Natural killer cell treated with Interleukin-12 subunit alpha and Interleukin-12 subunit beta and Interleukin-15 and Interleukin-18, amount 100 ng/mL, for 72 hours (primary cell): ENCODE measurements at regions not wholly inside any gene's neighbourhood (a gene's known extent, or its start where the extent isn't known, plus 50 kb on each side); places are given as distances from the start of the nearest gene placed in this dataset.

ENCODE experiments used
- ATAC-seq, 2 donors: fragments of 150-1000 bp; cut with Tn5 transposase in 1 of 2; sonication (Bioruptor Pico), chemical (Tn5 transposase) in 1 of 2; 2 replicates each; pipeline ENCODE4 v1.10.0; 2021
- DNase-seq: peaks from one replicate; pipeline ENCODE4 v3.0.0; 2022; ENCODE audit warnings: low spot score
- H3K27ac Mint-ChIP-seq, 2 donors: 1 replicate in 1 of 2; 2 replicates in 1 of 2; pipeline ENCODE4 v1.8.0; 2022; ENCODE audit warnings: mixed read lengths in 2 of 2, mild to moderate bottlenecking in 1 of 2, moderate library complexity in 1 of 2
- H3K27me3 Mint-ChIP-seq, 2 donors: 1 replicate in 1 of 2; 2 replicates in 1 of 2; pipeline ENCODE4 v1.8.0; 2022; ENCODE audit warnings: mixed read lengths in 2 of 2
- H3K36me3 Mint-ChIP-seq: one replicate; pipeline ENCODE4 v1.8.0; 2022; ENCODE audit warnings: mixed read lengths
- H3K4me1 Mint-ChIP-seq, 2 donors: 1 replicate in 1 of 2; 2 replicates in 1 of 2; pipeline ENCODE4 v1.8.0; 2022; ENCODE audit warnings: low read depth in 2 of 2, mixed read lengths in 2 of 2, mild to moderate bottlenecking in 1 of 2
- H3K4me3 Mint-ChIP-seq: one replicate; pipeline ENCODE4 v1.8.0; 2022; ENCODE audit warnings: mixed read lengths
- H3K9me3 Mint-ChIP-seq: 2 replicates; pipeline ENCODE4 v1.8.0; 2022; ENCODE audit warnings: mixed read lengths

GRCh38 chr16:65843941-65844340 lies 522.5 kb upstream of the CDH5 start:
- DNase-seq (no peak), ATAC-seq (no peak)
- peaks cover 8 to 30% of the 10 kb centered on the region in 2 donors for H3K27me3 Mint-ChIP-seq
- H3K27ac Mint-ChIP-seq = no peak overlapping the region
- no peak overlapping the region for H3K4me3 Mint-ChIP-seq
- H3K36me3 Mint-ChIP-seq = no peaks in the 10 kb centered on the region
- no peaks in the 10 kb centered on the region for H3K9me3 Mint-ChIP-seq
- H3K4me1 Mint-ChIP-seq = no peaks in the 10 kb centered on the region

GRCh38 chr16:65842067-65842466 lies 524.4 kb upstream of the CDH5 start:
- H3K9me3 Mint-ChIP-seq = no peaks in the 10 kb centered on the region
- no peaks in the 10 kb centered on the region for H3K4me1 Mint-ChIP-seq
- ATAC-seq (no peak), DNase-seq (no peak)
- no peak overlapping the region for H3K27ac Mint-ChIP-seq
- no peak overlapping the region for H3K4me3 Mint-ChIP-seq
- peaks cover 6 to 16% of the 10 kb centered on the region in 2 donors for H3K27me3 Mint-ChIP-seq
- no peaks in the 10 kb centered on the region for H3K36me3 Mint-ChIP-seq

GRCh38 chr16:65838001-65838400 lies 528.5 kb upstream of the CDH5 start:
- no peak overlapping the region for H3K4me3 Mint-ChIP-seq
- ATAC-seq (peak in 1 of 2 donors; percentile 52), DNase-seq (no peak)
- no peaks in the 10 kb centered on the region for H3K36me3 Mint-ChIP-seq
- no peak overlapping the region for H3K27ac Mint-ChIP-seq
- H3K9me3 Mint-ChIP-seq = no peaks in the 10 kb centered on the region
- no peaks in the 10 kb centered on the region for H3K4me1 Mint-ChIP-seq
- H3K27me3 Mint-ChIP-seq = peaks cover 4 to 7% of the 10 kb centered on the region in 2 donors

GRCh38 chr16:65837464-65837863 lies 529.0 kb upstream of the CDH5 start:
- ATAC-seq = no peak
- no peaks in the 10 kb centered on the region for H3K9me3 Mint-ChIP-seq
- no peak overlapping the region for H3K4me3 Mint-ChIP-seq
- no peak for DNase-seq
- H3K27ac Mint-ChIP-seq = no peak overlapping the region
- no peaks in the 10 kb centered on the region for H3K4me1 Mint-ChIP-seq
- H3K27me3 Mint-ChIP-seq = peaks cover 4 to 7% of the 10 kb centered on the region in 2 donors
- no peaks in the 10 kb centered on the region for H3K36me3 Mint-ChIP-seq

GRCh38 chr16:65834688-65835087 lies 531.8 kb upstream of the CDH5 start:
- ATAC-seq (no peak), DNase-seq (no peak)
- no peaks in the 10 kb centered on the region for H3K9me3 Mint-ChIP-seq
- H3K36me3 Mint-ChIP-seq = no peaks in the 10 kb centered on the region
- no peak overlapping the region for H3K27ac Mint-ChIP-seq
- H3K4me1 Mint-ChIP-seq = no peaks in the 10 kb centered on the region
- H3K4me3 Mint-ChIP-seq = no peak overlapping the region
- peaks cover 0 to 2% of the 10 kb centered on the region in 2 donors for H3K27me3 Mint-ChIP-seq

- no peaks in the 10 kb centered on the region for H3K9me3 Mint-ChIP-seq
- H3K4me1 Mint-ChIP-seq = no peaks in the 10 kb centered on the region
- no peak overlapping the region for H3K4me3 Mint-ChIP-seq
- ATAC-seq (no peak), DNase-seq (no peak)
- H3K27ac Mint-ChIP-seq = no peak overlapping the region
- H3K27me3 Mint-ChIP-seq = peaks cover 0 to 2% of the 10 kb centered on the region in 2 donors
- no peaks in the 10 kb centered on the region for H3K36me3 Mint-ChIP-seq
These were observed 533.2 kb upstream of the CDH5 start for GRCh38 chr16:65833171-65833871.

- no peaks in the 10 kb centered on the region for H3K9me3 Mint-ChIP-seq
- DNase-seq (no peak), ATAC-seq (no peak)
- H3K4me3 Mint-ChIP-seq = no peak overlapping the region
- H3K4me1 Mint-ChIP-seq = no peaks in the 10 kb centered on the region
- no peak overlapping the region for H3K27ac Mint-ChIP-seq
- no peaks in the 10 kb centered on the region for H3K36me3 Mint-ChIP-seq
- peaks cover 0 to 2% of the 10 kb centered on the region in 2 donors for H3K27me3 Mint-ChIP-seq
These were observed 533.8 kb upstream of the CDH5 start for GRCh38 chr16:65832679-65833078.

- H3K27ac Mint-ChIP-seq = no peak overlapping the region
- H3K4me1 Mint-ChIP-seq = no peaks in the 10 kb centered on the region
- ATAC-seq = peak in 1 of 2 donors; percentile 55
- no peak overlapping the region for H3K4me3 Mint-ChIP-seq
- H3K9me3 Mint-ChIP-seq = no peaks in the 10 kb centered on the region
- H3K36me3 Mint-ChIP-seq = no peaks in the 10 kb centered on the region
- no peak for DNase-seq
- H3K27me3 Mint-ChIP-seq = peaks cover 0 to 2% of the 10 kb centered on the region in 2 donors
These were observed 534.4 kb upstream of the CDH5 start for GRCh38 chr16:65831903-65832666.

GRCh38 chr16:65829076-65829475 lies 537.4 kb upstream of the CDH5 start:
- no peaks in the 10 kb centered on the region for H3K36me3 Mint-ChIP-seq
- ATAC-seq = no peak
- no peak overlapping the region for H3K4me3 Mint-ChIP-seq
- no peak overlapping the region for H3K27ac Mint-ChIP-seq
- no peaks in the 10 kb centered on the region for H3K4me1 Mint-ChIP-seq
- H3K27me3 Mint-ChIP-seq = peaks cover 0 to 4% of the 10 kb centered on the region in 2 donors
- no peaks in the 10 kb centered on the region for H3K9me3 Mint-ChIP-seq
- no peak for DNase-seq

- no peak overlapping the region for H3K27ac Mint-ChIP-seq
- no peaks in the 10 kb centered on the region for H3K9me3 Mint-ChIP-seq
- no peak overlapping the region for H3K4me3 Mint-ChIP-seq
These were observed 538.2 kb upstream of the CDH5 start for GRCh38 chr16:65828296-65828695.

GRCh38 chr16:65827231-65827630 lies 539.3 kb upstream of the CDH5 start:
- H3K4me3 Mint-ChIP-seq = no peak overlapping the region

More at GRCh38 chr16:65828296-65828695, 538.2 kb upstream of the CDH5 start:
- Mint-ChIP-seq H3K27me3 (peaks cover 0 to 7% of the 10 kb centered on the region in 2 donors), H3K36me3 (no peaks in the 10 kb centered on the region), H3K4me1 (no peaks in the 10 kb centered on the region)
- no peak for ATAC-seq
- DNase-seq = no peak

GRCh38 chr16:65825191-65825856 lies 541.2 kb upstream of the CDH5 start:
- H3K4me1 Mint-ChIP-seq = no peaks in the 10 kb centered on the region
- H3K27me3 Mint-ChIP-seq = peaks cover 0 to 5% of the 10 kb centered on the region in 2 donors
- no peak overlapping the region for H3K27ac Mint-ChIP-seq
- H3K9me3 Mint-ChIP-seq = no peaks in the 10 kb centered on the region
- DNase-seq (no peak), ATAC-seq (no peak)
- no peak overlapping the region for H3K4me3 Mint-ChIP-seq
- no peaks in the 10 kb centered on the region for H3K36me3 Mint-ChIP-seq

More at GRCh38 chr16:65827231-65827630, 539.3 kb upstream of the CDH5 start:
- DNase-seq (no peak), ATAC-seq (no peak)
- H3K36me3 Mint-ChIP-seq = no peaks in the 10 kb centered on the region
- no peaks in the 10 kb centered on the region for H3K4me1 Mint-ChIP-seq
- H3K27ac Mint-ChIP-seq = no peak overlapping the region
- H3K27me3 Mint-ChIP-seq = peaks cover 0 to 7% of the 10 kb centered on the region in 2 donors
- H3K9me3 Mint-ChIP-seq = no peaks in the 10 kb centered on the region

GRCh38 chr16:65822148-65822547 lies 544.3 kb upstream of the CDH5 start:
- Mint-ChIP-seq H3K9me3 (no peaks in the 10 kb centered on the region), H3K4me3 (no peak overlapping the region), H3K36me3 (no peaks in the 10 kb centered on the region), H3K4me1 (no peaks in the 10 kb centered on the region), H3K27me3 (peaks cover 0 to 5% of the 10 kb centered on the region in 2 donors), H3K27ac (no peak overlapping the region)
- DNase-seq (no peak), ATAC-seq (no peak)
